ENCODE measurements at regions not wholly inside any gene's neighbourhood (a gene's known extent, or its start where the extent isn't known, plus 50 kb on each side); places are given as distances from the start of the nearest gene placed in this dataset.
"Not testable (repeated sequence)": the region's sequence is repeated elsewhere in the genome, so short reads cannot be mapped to it uniquely, and the experiment has no call there.

DNA sequence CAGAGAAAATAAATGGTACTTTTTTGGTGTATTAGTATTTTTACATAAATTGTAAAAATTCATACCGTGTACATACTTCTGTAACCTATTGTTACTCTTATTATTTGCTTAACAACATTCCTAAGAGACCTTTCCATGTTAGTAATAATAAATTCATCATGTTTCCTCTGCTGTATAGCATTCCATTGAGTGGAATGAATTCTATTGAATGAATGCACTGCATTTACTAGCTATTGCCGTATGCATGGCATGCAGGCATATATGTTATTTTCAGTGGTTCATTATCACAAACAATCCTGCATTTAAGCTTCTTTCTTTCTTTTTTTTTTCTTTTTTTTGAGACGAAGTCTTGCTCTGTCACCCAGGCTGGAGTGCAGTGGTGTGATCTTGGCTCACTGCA, 137.6 kb upstream of the TBX3 start:
- FAIRE-seq: no peak

DNA sequence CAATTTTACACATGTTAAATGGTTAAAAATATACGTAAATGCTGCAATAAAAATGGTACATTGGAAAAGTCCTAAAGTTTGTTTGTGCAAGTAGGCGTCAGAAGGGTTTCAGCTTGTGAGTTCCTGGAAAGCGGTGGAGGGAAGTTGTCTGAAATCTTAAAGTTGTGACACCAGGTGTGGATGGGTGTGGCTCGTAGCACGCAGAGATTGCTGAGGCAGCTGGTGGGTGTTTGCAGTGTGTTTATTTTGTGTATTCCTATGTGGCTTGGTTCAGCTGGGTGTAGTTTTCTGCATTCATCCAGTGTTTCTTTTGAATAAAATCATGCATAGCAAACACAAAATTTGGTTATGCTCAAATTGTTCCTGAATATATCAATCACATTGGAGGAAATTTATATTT, 136.8 kb upstream of the TBX3 start:
- DNase-seq (ENCODE audit: insufficient read length, low spot score) (no peak), FAIRE-seq (no peak)

More for the DNA sequence above, 137.6 kb upstream of the TBX3 start:
- DNase-seq (ENCODE audit: insufficient read length, low spot score): no peak

DNA sequence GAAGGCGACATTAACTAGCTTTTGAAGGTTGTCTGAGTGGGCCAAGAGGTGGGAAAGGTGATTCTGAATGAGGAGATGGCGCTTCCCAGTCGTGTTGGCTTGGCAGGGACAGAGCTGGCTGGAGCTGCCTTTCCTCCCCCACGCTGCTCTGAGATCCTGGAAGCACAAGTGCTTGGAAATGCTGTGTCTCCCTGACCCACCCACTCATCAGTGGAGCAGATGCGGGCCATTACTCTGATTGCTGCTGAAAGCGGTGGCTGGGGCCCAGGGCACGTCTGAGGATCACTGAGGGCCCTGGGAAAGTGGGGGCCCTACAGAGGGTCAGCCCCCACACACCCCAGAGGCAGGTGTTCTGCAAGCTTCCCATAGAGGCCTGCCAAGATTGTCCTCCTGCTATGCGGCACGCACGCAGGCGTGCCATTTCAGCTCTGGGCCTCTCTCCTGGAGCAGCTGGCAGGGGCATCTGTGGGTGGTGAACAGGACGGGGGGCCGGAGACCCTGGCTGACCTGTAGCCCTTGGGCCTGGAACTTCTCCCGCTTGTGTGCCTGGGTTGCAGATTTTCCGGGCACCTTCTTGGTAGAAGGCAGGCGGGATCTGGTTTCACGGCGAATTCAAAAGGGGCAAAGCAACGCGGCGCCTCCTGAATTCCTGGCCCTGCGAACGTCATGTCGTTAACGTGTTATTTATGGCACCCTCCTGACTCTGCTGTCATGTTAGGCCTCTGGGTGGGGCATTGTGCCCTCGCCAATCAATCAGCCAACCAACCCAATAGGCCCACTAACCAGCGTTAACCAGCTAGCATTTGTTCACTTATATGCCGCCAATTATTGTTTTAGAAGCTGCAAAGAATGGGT, 133.8 kb upstream of the TBX3 start:
- FAIRE-seq (no peak), DNase-seq (ENCODE audit: insufficient read length, low spot score) (no peak)

DNA sequence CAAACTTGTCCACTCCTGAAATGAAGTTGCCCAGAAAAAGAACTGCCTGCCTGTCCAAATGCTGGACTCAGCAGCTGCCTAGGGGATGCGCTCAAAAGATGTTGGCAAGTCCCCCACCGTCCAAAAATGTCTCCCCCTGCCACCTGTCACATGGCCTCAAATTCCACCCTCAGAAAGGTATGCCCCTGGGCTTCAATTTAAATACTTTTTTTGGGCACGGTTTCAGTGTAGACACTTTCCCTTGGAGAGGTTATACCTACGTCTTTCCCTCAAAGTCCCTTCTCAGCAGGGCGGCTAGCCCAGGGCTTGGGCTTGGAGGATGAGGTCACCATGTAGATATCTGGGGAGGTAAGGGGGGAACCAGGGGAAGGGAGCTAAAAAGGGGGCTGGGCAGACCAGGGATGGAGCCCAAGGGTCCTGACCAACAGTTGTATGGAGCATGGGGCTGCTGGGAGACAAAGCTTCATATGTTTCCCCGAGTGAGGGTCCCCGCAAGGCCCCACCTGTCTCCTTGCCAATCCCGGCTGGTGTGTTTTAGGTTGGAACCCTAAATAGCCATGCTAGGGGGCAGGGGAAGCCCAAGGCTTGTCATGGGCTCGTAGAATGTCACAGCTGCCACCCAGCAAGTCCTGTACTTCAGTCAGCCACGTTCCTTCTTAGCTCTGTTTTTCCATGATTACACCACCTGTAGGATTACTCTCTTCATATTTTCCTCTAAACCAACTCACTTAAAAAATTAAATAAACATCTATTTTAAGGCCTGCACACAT, 131.2 kb upstream of the TBX3 start:
- FAIRE-seq: no peak
- DNase-seq (ENCODE audit: insufficient read length, low spot score): no peak

DNA sequence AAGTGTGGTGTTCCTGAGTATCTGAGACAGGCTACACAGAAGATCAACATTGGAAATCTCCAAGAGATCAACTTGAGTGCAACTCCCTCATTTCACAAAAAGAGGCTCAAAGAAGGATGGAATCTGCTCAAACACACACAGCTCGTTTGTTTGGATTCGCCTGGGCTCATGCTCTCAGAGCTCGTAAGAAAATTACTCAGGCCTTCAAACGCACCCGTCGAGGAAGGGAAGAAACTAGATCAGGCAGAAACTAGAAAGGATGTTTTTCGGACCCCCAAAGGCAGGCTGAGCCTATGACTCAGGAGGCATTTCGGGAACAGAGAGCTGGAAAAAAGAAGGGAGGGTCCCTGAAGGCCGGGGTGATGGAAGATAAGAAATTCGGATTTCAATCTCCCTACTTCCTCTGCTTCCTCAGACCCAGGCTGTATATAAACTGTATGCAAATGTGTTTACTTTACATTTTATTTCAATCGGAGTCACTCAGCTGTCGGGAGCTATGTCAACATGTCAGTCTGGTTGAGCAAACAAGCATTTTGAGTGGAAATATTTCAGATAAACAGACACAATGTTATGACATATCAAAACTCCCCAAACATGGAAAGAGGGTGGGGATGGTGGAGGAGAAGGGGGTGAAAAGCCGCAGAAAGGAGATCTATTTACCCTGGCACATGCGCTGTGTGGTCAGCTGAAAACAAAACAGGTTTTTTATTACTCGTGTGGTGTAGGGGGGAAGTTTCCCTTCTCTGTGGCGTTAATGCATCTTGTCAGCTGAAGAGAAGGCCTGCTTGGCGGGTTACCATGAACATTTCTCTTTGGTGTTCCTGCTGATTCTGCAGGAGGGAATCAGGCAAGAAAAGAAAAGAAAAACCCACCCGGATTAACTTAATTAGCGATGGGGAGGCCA, 129.1 kb upstream of the TBX3 start:
- no peak for DNase-seq (ENCODE audit: insufficient read length, low spot score)

DNA sequence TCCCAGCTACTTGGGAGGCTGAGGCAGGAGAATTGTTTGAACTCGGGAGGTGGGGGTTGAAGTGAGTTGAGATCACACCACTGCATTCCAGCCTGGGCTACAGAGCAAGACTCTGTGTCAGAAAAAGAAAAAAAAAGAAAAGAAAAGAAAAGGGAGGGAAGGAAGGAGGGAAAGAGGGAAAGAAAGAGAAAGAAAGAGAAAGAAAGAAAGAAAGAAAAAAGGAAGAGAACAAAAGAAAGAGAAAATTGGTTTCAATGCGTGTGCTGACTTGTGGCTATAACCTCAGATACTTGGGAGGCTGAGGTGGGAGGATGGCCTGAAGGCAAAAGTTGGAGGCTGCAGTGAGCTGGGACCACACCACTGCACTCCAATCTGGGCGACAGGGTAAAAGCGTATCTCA, 128.4 kb upstream of the TBX3 start:
- DNase-seq (ENCODE audit: insufficient read length, low spot score) (no peak), FAIRE-seq (no peak)

More for the DNA sequence above, 129.1 kb upstream of the TBX3 start:
- no peak for FAIRE-seq

DNA sequence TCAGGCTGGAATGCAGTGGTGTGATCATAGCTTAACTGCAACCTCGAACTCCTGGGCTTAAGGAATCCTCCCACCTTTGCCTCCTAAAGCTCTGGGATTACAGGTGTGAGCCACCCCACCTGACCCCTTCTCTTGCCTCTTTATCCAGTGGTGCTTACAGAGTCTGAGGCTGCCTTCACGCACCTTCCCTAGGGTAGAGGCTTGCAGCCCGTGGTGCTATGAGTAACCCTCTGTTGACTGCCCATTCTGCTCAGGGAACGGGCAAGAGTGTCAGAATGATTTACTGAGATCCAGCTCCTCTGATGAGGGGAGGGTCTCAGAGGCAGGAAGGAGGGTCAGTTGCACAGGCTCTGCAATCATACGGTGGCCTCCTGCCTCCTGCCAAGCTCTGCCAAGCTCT, 125.1 kb upstream of the TBX3 start:
- DNase-seq (ENCODE audit: insufficient read length, low spot score): no peak
- no peak for FAIRE-seq

DNA sequence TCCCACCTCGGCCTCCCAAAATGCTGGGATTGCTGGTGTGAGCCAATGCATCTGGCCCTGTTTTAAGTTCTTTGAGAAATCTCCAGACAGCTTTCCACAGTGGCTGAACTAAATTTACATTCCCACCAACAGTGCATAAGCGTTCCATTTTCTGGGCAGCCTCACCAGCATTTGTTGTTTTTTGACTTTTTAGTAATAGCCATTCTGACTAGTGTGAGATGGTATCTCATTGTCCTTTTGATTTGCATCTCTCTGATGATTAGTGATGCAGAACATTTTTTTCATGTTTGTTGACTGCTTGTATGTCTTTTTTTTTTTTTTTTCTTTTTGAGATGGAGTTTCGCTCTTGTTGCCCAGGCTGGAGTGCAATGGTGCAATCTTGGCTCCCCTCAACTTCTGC, 117.4 kb upstream of the TBX3 start:
- not testable (repeated sequence) for FAIRE-seq

DNA sequence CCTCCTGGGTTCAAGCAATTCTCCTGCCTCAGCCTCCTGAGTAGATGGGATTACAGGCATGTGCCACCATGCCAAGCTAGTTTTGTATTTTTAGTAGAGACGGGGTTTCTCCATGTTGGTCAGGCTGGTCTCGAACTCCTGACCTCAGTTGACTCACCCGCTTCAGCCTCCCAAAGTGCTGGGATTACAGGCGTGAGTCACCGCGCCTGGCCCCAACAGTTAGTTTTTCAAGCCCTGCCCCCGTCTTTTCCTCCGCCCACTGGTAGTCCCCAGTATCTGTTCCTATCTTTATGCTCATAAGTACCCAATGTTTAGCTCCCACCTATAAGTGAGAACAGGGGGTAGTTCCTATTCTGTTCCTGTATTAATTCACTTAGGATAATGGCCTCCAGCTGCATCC, 116.6 kb upstream of the TBX3 start:
- not testable (repeated sequence) for DNase-seq (ENCODE audit: insufficient read length, low spot score); FAIRE-seq

More for the DNA sequence above, 117.4 kb upstream of the TBX3 start:
- not testable (repeated sequence) for DNase-seq (ENCODE audit: insufficient read length, low spot score)

DNA sequence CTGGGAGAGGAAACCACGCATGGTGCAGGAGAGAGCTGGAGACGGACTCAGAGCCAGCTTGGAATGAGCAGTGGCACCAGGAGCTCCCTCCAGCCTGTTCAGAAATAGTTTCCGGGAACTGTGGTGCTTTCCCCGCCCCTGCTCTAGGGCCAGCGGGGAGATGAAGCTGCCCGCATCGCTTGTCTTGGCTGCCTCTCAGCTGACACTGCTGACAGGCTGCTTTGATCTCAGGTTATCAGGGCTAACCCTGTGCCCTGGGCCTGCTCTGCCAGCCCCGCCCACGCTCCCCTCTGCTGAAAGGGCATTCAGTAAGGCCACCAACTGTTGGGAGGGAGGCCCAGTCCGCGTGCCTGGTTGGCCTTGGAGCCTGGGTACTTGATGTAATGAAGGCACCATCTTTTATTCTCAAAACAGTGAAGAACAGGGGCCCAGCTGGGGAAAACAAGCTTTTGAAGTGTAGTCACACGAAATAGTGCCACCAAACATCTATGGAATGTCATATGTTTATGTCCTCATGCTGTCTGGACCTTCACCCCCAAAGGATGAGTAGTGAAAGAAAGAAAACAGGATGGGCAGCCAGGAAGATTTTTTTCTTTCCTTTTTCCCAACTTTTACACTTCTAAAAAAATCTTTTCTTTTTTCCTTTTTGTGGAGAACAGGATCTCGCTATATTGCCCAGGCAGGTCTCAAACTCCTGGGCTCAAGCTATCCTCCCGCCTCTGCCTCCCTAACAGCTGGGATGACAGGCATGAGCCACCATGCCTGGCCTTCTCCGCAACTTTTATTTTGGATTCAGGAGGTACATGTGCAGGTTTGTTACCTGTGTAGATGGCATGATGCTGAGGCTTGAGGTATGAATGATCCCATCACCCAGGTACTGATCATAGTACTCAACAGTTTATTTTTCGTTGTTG, 115.9 kb upstream of the TBX3 start:
- peak; percentile 20 for FAIRE-seq
- no peak for DNase-seq (ENCODE audit: insufficient read length, low spot score)

DNA sequence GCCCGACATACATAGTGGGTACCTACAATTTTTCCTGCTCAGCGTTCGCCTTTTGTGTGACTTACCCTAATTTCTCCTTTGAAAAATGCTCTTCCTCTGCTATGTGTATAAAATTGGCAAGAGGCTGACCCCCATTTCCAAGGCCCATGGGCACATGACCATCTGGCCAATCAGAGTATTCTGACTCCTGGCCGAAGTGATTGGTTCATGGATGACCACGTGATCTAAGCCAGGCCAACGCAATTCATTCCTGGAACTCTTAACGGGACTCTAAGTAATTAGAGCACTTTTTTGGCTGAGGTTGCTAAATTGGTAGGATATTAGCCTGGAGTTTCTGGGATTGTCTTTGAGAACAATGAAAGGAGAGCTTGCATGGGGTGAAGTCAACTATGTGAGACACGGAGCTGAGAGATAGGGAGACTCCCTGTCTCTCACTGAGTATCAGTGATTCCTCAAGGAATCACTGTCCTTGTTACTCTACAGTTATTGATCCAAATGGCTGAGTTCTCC, 110.1 kb upstream of the TBX3 start:
- FAIRE-seq (no peak), DNase-seq (ENCODE audit: insufficient read length, low spot score) (no peak)

DNA sequence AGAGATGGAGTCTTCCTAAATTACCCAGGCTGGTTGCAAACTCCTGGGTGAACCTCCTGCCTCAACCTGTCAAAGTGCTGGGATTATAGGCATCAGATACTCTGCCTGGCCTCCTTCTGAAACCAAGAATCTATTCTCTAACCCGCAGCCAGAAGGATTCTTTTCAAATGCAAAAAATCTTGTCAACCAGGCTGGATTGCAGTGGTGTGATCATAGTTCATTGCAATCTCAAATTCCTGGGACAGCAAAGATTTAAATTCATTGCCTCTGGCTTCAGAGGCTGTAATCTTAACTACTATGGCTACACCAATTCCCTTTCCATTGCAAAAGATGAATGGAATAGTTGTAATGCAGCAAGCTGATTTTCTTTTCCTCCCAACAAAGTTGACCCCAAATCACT, 106.3 kb upstream of the TBX3 start:
- no peak for FAIRE-seq

DNA sequence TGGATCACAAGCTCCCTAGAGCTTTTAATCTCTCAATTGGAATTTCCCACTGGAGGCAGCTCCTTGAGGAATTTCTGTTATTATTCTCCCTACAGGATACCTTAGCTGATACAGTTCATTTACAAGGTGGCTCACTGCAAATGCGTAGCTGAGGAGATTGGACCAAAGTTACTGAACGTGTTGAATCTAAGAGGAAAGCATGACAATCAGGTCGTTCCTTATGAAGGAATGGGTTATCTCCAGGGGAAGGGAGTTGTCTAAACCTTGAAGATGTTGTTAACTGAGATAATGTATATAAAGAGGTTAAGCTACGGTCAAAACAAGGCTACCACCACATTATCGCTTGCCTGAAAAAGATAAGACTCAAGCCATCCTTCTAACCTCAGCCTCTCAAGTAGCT, 105.8 kb upstream of the TBX3 start:
- FAIRE-seq (no peak), DNase-seq (ENCODE audit: insufficient read length, low spot score) (no peak)

More for the DNA sequence above, 106.3 kb upstream of the TBX3 start:
- no peak for DNase-seq (ENCODE audit: insufficient read length, low spot score)

DNA sequence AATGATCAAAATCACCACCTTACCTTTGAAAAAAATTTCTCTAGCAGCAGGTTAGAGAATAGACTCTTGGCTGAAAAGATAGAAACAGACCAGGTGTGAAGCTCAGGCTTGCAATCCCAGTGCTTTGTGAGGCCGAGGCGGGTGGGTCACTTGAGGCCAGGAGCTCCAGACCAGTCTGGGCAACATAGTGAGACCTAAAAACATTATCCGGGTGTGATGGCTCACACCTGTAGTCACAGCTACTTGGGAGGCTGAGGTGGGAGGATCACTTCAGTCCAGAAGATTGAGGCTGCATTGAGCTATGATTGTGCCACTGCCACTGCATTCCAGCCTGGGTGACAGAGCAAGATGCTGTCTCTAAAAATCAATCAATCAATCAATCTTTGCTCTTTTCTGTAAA, 105.3 kb upstream of the TBX3 start:
- DNase-seq (ENCODE audit: insufficient read length, low spot score): no peak
- no peak for FAIRE-seq

DNA sequence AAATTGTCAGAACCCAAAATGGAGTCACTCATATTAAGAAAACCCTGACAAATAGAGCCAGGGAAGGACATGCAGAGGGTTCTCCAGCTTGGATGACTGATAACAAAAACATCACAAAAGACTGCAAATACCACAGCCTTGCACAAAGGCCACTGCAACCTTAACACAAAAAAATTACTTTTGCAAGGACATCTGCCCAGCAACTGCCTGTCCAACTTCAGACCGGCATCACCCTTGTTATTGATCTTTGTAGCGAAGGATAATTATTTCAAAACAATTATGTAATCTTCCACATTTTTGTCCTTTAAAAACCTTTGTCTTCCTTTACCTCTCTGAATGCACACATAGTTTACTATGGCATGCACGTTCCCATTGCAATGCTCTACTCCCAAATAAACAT, 100.6 kb upstream of the TBX3 start:
- FAIRE-seq (no peak), DNase-seq (ENCODE audit: insufficient read length, low spot score) (no peak)

DNA sequence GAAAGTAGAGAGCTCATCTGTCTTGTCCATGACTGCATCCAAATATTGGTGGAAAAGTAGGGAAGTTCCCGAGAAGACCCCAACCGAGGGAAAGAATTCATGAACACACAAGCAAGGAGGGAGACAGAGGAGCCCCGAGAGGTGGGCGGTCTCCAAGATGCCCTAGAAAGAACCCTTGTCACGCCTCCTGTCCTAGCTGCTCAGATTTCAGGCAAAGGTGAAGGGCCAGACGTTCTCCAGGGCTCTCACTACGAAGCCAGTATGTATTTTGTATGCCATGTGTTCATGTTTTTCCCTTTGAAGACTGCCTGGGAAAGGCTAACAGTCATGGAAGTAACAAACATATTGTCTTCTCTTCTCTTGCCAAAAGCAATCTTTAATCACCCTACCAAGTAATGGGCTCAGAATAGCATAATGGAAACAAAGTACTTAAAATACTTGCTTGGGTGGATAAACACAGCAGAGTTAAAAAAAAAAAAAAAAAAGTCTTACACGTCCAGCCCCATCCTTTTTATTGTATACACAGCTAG, 99.2 kb upstream of the TBX3 start:
- FAIRE-seq (no peak), DNase-seq (ENCODE audit: insufficient read length, low spot score) (no peak)

DNA sequence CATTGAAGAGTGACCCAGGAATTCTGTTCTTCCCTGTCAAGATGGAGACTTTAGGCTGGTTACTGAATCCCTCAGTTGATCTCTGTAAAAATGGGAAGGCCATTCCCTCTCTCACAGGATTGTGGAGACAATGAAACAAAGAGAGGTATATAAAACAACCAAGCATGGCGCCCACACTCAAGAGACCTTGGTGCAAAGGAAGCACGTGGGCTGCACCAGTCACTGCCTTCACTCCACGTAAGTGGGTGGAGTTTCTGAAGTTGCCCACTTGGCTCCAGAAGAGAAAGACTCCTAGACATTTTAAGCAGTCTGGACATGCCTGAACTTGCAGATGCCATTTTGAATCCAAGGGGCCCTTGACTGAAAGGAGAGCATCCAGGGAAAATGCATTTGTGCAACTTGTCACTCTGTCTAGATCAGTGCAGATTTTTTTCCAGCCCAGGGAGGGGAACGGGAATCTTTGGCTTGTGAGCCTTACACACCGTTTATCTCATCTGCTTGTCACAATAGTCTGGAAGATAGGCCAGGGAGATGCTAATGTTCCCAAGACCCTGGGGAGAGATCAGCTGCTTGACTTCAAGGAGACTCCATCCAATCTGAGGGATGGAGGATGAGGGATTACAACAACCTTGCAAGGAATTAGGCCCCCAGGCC, 96.9 kb upstream of the TBX3 start:
- FAIRE-seq (no peak), DNase-seq (ENCODE audit: insufficient read length, low spot score) (no peak)

DNA sequence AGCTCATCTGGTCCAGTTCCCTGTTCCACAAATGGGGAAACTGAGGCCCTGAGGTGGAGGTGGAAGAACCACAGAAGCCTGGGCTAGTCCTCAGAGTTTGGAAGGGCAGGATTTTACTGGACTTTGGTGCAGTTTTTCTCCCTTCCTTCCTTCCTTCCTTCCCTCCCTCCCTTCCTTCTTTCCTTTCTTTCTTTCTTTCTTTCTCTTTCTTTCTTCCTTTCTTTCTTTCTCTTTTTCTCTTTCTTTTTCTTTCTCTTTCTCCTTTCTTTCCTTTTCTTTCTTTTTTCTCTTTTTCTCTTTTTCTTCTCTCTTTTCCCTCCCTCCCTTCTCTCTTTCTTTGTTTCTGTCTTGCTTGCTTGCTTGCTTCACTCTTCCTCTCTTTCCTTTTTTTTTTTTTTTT, 95.7 kb upstream of the TBX3 start:
- DNase-seq (ENCODE audit: insufficient read length, low spot score) (no peak), FAIRE-seq (no peak)

DNA sequence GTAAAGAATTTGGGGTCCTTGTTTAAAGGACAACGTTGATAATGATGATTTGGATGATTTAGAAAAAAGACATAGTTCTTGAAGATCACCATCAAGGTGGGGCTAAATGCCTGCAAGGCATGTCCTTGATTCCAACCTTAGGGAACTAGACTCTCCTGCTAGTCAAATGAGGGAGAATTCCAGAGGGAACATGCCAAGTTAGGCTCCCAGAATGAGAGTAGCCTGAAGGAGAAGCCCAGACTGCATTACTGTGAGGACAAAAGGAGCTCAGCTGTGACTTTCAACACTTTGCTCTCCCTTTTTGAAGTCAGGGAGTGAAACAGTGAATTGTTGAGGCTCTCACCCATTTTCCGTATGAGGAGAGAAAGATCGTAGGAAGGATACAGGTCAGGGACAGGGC, 95.2 kb upstream of the TBX3 start:
- no peak for DNase-seq (ENCODE audit: insufficient read length, low spot score)
- no peak for FAIRE-seq
